ENCODE measurements at regions not wholly inside any gene's neighbourhood (a gene's known extent, or its start where the extent isn't known, plus 50 kb on each side); places are given as distances from the start of the nearest gene placed in this dataset.

DNA sequence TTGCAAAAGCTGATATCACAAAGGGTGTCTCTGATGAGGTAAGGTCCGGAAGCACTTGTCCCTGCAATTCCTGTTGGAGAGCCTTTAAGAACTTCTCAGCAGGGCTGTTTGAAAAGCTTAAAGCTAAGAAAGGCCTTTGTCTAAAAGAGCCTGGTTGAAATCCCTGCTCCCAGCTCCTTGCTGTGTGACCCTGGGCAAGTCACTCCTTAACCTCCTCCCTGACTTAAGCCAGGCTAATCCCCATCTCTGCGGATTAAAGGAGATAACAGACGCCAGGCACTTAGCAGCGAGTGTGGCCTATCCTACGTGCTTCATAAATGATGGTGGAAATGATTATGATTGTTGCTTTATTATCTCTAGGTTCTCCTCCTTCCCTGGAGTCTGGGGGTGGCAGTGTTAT lies 368.0 kb upstream of the RBFOX1 start:
- TF ChIP-seq, protein P1, sequence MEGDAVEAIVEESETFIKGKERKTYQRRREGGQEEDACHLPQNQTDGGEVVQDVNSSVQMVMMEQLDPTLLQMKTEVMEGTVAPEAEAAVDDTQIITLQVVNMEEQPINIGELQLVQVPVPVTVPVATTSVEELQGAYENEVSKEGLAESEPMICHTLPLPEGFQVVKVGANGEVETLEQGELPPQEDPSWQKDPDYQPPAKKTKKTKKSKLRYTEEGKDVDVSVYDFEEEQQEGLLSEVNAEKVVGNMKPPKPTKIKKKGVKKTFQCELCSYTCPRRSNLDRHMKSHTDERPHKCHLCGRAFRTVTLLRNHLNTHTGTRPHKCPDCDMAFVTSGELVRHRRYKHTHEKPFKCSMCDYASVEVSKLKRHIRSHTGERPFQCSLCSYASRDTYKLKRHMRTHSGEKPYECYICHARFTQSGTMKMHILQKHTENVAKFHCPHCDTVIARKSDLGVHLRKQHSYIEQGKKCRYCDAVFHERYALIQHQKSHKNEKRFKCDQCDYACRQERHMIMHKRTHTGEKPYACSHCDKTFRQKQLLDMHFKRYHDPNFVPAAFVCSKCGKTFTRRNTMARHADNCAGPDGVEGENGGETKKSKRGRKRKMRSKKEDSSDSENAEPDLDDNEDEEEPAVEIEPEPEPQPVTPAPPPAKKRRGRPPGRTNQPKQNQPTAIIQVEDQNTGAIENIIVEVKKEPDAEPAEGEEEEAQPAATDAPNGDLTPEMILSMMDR (IDR thresholded peaks at IDR 0.05) = no peak
- TF ChIP-seq POLR2AphosphoS5 (IDR thresholded peaks at IDR 0.05) (no peak), POLR2A (IDR thresholded peaks at IDR 0.05) (no peak)
